ENCODE measurements at regions not wholly inside any gene's neighbourhood (a gene's known extent, or its start where the extent isn't known, plus 50 kb on each side); places are given as distances from the start of the nearest gene placed in this dataset.

DNA sequence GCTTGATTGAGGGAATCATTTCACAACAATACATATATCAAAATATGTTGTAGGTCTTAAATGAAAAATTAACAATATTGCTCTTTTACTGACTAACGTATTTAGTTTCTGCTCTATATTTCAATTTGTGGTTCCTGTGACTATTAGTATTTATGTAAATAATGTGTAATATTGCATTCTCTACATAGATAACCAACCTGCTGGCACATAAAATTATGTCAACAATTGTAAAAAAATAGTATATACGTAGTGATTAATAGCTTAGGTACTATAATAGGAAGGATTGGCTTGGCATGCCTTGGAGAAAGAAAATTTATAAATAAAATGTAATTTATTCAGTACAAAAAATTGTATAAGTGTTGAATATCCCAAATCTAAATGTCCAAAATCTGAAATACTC is 1336.1 kb downstream of the PCDH9 start:
- H3K27me3 ChIP-seq (ENCODE audit: control insufficient read depth in 1 of 2, insufficient read depth in 2 of 2, low read length in 2 of 2) = no peaks in the 10 kb centered on the region
- TF ChIP-seq SMAD1 (CRISPR knock-in tag; IDR thresholded peaks at IDR 0.05; ENCODE audit: borderline replicate concordance, low read depth) (no peak), ZMYM4 (CRISPR knock-in tag; IDR thresholded peaks at IDR 0.05) (no peak), HNRNPUL1 (IDR thresholded peaks at IDR 0.05; ENCODE audit: low read depth, low read length) (no peak), ZNF496 (CRISPR knock-in tag; IDR thresholded peaks at IDR 0.05; ENCODE audit: insufficient replicate concordance) (no peak)
- TF ChIP-seq, protein P1, sequence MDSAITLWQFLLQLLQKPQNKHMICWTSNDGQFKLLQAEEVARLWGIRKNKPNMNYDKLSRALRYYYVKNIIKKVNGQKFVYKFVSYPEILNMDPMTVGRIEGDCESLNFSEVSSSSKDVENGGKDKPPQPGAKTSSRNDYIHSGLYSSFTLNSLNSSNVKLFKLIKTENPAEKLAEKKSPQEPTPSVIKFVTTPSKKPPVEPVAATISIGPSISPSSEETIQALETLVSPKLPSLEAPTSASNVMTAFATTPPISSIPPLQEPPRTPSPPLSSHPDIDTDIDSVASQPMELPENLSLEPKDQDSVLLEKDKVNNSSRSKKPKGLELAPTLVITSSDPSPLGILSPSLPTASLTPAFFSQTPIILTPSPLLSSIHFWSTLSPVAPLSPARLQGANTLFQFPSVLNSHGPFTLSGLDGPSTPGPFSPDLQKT (CRISPR knock-in tag; IDR thresholded peaks at IDR 0.05; ENCODE audit: borderline replicate concordance) = no peak
- H2AFZ ChIP-seq (ENCODE audit: low read length) = no peak overlapping the region
- H4K20me1 ChIP-seq (ENCODE audit: insufficient read depth, low read length) = no peaks in the 10 kb centered on the region
- no peak overlapping the region for H3K4me3 ChIP-seq (replicated peaks in 1 of 3; ENCODE audit: insufficient read depth in 1 of 3, low read depth in 2 of 3, low read length in 3 of 3)
- FAIRE-seq = no peak
- CTCF ChIA-PET (ENCODE audit: low intra/inter-chr PET ratio, low total read pairs) = no interaction called here
- intact Hi-C loops (cut with micrococcal nuclease; ENCODE audit: unreplicated experiment) = no loop called here
- BruUV-seq (replicated peaks) = no TSS peak
- H3K36me3 ChIP-seq (replicated peaks in 1 of 2; ENCODE audit: control insufficient read depth in 1 of 2, insufficient read depth in 2 of 2, low read length in 2 of 2) = no peaks in the 10 kb centered on the region
- H3K4me1 ChIP-seq (ENCODE audit: insufficient read depth, low read length) = no peaks in the 10 kb centered on the region
- no peak for DNase-seq (ENCODE audit: low spot score)
- in situ Hi-C loops (cut with HindIII; ENCODE audit: extremely low pct_ligation_motif_present, low pct_unique_long_range_greater_than_20kb) = no loop called here
- 3% methylated on average over 2 of the region's 2 CpGs for WGBS (ENCODE audit: low lambda C conversion rate)
- H3K4me2 ChIP-seq (ENCODE audit: low read depth, low read length) = no peak overlapping the region
- no peaks in the 10 kb centered on the region for H3K9me3 ChIP-seq (ENCODE audit: low read length)
- H3K79me2 ChIP-seq (ENCODE audit: insufficient read depth, low read length) = no peaks in the 10 kb centered on the region
- POLR2A ChIA-PET = no interaction called here
- no peak overlapping the region for H3K27ac ChIP-seq (ENCODE audit: extremely low read length, insufficient read depth, low read length)
- no peak for ATAC-seq
- no peak overlapping the region for H3K9ac ChIP-seq (ENCODE audit: insufficient read depth, low read depth, low read length)

GRCh38 chr13:65892859-65893258 is 1337.3 kb downstream of the PCDH9 start:
- Histone ChIP-seq H3K27ac (ENCODE audit: extremely low read length, insufficient read depth, low read length) (no peak overlapping the region), H4K20me1 (ENCODE audit: insufficient read depth, low read length) (no peaks in the 10 kb centered on the region), H3K27me3 (ENCODE audit: control insufficient read depth in 1 of 2, insufficient read depth in 2 of 2, low read length in 2 of 2) (no peaks in the 10 kb centered on the region), H3K36me3 (replicated peaks in 1 of 2; ENCODE audit: control insufficient read depth in 1 of 2, insufficient read depth in 2 of 2, low read length in 2 of 2) (no peaks in the 10 kb centered on the region), H3K4me1 (ENCODE audit: insufficient read depth, low read length) (no peaks in the 10 kb centered on the region), H3K9ac (ENCODE audit: insufficient read depth, low read depth, low read length) (no peak overlapping the region), H2AFZ (ENCODE audit: low read length) (no peak overlapping the region), H3K79me2 (ENCODE audit: insufficient read depth, low read length) (no peaks in the 10 kb centered on the region), H3K9me3 (ENCODE audit: low read length) (no peaks in the 10 kb centered on the region), H3K4me2 (ENCODE audit: low read depth, low read length) (no peak overlapping the region), H3K4me3 (replicated peaks in 1 of 3; ENCODE audit: insufficient read depth in 1 of 3, low read depth in 2 of 3, low read length in 3 of 3) (no peak overlapping the region)
- ATAC-seq (no peak), FAIRE-seq (no peak), DNase-seq (ENCODE audit: low spot score) (no peak)
- POLR2A ChIA-PET = no interaction called here
- in situ Hi-C loops (cut with HindIII; ENCODE audit: extremely low pct_ligation_motif_present, low pct_unique_long_range_greater_than_20kb) (no loop called here), intact Hi-C loops (cut with micrococcal nuclease; ENCODE audit: unreplicated experiment) (no loop called here)
- no TSS peak for BruUV-seq (replicated peaks)
- CTCF ChIA-PET (ENCODE audit: low intra/inter-chr PET ratio, low total read pairs) = no interaction called here
- TF ChIP-seq SIN3B (IDR thresholded peaks at IDR 0.05; ENCODE audit: low read length) (no peak), FOXK1 (CRISPR knock-in tag; IDR thresholded peaks at IDR 0.05; ENCODE audit: borderline replicate concordance, low read depth) (no peak), ZBTB49 (CRISPR knock-in tag; IDR thresholded peaks at IDR 0.05; ENCODE audit: borderline replicate concordance) (no peak), TSC22D2 (CRISPR knock-in tag; IDR thresholded peaks at IDR 0.05; ENCODE audit: borderline replicate concordance) (no peak), MIER2 (CRISPR knock-in tag; IDR thresholded peaks at IDR 0.05) (no peak)
- TF ChIP-seq, protein P2, sequence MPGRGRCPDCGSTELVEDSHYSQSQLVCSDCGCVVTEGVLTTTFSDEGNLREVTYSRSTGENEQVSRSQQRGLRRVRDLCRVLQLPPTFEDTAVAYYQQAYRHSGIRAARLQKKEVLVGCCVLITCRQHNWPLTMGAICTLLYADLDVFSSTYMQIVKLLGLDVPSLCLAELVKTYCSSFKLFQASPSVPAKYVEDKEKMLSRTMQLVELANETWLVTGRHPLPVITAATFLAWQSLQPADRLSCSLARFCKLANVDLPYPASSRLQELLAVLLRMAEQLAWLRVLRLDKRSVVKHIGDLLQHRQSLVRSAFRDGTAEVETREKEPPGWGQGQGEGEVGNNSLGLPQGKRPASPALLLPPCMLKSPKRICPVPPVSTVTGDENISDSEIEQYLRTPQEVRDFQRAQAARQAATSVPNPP (CRISPR knock-in tag; IDR thresholded peaks at IDR 0.05) = no peak
